ENCODE measurements at regions not wholly inside any gene's neighbourhood (a gene's known extent, or its start where the extent isn't known, plus 50 kb on each side); places are given as distances from the start of the nearest gene placed in this dataset.

- TF ChIP-seq ZFP30 (CRISPR knock-in tag; IDR thresholded peaks at IDR 0.05) (no peak), CSDC2 (CRISPR knock-in tag; IDR thresholded peaks at IDR 0.05) (no peak), OSR1 (CRISPR knock-in tag; IDR thresholded peaks at IDR 0.05) (no peak), BACH2 (CRISPR knock-in tag; IDR thresholded peaks at IDR 0.05; ENCODE audit: borderline replicate concordance) (no peak), ESRRG (CRISPR knock-in tag; IDR thresholded peaks at IDR 0.05) (no peak), CSRNP3 (CRISPR knock-in tag; IDR thresholded peaks at IDR 0.05) (no peak), RARB (CRISPR knock-in tag; IDR thresholded peaks at IDR 0.05) (no peak)
These were observed 400.9 kb downstream of the SH2D1A start for GRCh38 chrX:124747295-124747694.
